Fibroblast of mammary gland (primary cell): ENCODE measurements at regions not wholly inside any gene's neighbourhood (a gene's known extent, or its start where the extent isn't known, plus 50 kb on each side); places are given as distances from the start of the nearest gene placed in this dataset.

Source experiments
- DNase-seq: peaks from one replicate; pipeline ENCODE4 v3.0.0-alpha.2; 2010; ENCODE audit warnings: low read depth
- H3K4me3 ChIP-seq: 2 replicates; pipeline ENCODE4 v1.5.1; 2011; ENCODE audit warnings: low read depth, mild to moderate bottlenecking, low read length, moderate library complexity; ENCODE audit not compliant: control insufficient read depth
- CTCF ChIP-seq: conservative IDR thresholded peaks from 2 replicates; pipeline ENCODE4 v1.5.1; 2011; ENCODE audit warnings: low read depth, low read length, inconsistent platforms; ENCODE audit not compliant: control insufficient read depth, insufficient read depth

DNA sequence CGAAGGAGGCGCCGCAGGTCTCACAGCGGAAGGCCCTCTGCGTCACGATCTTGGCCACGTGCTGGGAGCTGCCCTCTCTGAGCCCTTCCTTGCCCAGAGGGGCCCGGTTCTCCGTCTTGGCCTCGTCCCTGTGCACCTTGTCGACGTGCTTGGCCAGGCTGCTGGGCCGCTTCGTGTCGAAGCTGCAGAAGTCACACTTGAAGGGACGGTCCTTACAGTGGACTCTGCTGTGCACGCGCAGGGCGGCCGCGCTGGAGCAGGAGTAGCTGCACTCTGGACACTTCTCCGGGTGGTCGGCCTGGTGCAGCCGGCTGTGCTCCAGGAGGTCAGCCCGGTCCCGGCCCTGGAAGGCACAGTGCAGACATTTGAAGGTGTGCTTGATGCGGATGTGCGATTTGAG lies 106.9 kb downstream of the ZFP64 start:
- H3K4me3 ChIP-seq, result no peak overlapping the region
- TF ChIP-seq CTCF, result no peak
- no peak for DNase-seq

- peak; percentile 74 for DNase-seq
- TF ChIP-seq CTCF, result peak; percentile 67
- H3K4me3 ChIP-seq, result no peak overlapping the region
These were observed 107.8 kb downstream of the ZFP64 start for GRCh38 chr20:52083627-52084232.

GRCh38 chr20:52082612-52083011 lies 109.0 kb downstream of the ZFP64 start:
- no peak overlapping the region for H3K4me3 ChIP-seq
- no peak for TF ChIP-seq CTCF
- DNase-seq, result peak; percentile 13

GRCh38 chr20:52081791-52082190 lies 109.8 kb downstream of the ZFP64 start:
- no peak for DNase-seq
- TF ChIP-seq CTCF, result no peak
- H3K4me3 ChIP-seq, result no peak overlapping the region

GRCh38 chr20:52081066-52081465 lies 110.5 kb downstream of the ZFP64 start:
- no peak for TF ChIP-seq CTCF
- no peak for DNase-seq

DNA sequence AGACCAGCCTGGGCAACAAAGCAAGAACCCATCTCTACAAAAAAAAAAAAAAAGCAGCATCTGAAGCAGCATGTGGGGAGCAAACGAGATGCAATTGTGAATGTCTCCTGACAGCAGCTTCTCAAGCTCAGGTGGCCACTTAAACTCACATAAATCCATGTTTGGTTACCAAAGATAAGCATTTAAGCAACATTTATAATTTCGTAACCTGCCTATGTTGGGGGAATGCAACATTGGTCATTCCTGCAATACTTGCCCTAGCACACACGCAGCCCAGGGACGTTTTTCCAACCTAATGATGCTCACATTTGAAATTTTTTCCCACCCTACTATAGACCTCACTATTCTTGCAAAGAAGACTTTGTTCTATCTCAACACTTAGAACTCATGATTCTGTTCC lies 113.3 kb downstream of the ZFP64 start:
- H3K4me3 ChIP-seq, result no peak overlapping the region
- TF ChIP-seq CTCF, result no peak
- no peak for DNase-seq

More at GRCh38 chr20:52081066-52081465, 110.5 kb downstream of the ZFP64 start:
- H3K4me3 ChIP-seq, result no peak overlapping the region

DNA sequence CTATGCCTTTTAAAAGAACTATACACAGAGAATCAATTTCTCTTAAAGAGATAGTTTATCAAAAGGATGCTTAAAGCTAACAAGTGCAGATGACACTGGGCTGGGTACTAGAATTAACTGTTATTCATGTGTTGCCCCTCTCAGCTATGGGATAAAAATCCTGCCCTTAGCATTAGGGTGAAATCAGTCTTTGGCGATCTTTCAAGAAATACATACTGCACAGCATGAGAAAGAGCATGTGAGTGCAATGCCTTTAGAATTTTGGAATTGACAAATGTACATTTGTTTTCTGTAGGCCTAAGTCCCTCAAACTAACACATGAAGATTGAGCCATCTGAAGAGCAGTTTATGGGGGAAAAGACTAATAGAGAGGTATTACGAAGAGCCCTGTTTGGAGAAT lies 115.4 kb downstream of the ZFP64 start:
- no peak for TF ChIP-seq CTCF
- H3K4me3 ChIP-seq, result no peak overlapping the region
- DNase-seq, result no peak
